ENCODE measurements at regions not wholly inside any gene's neighbourhood (a gene's known extent, or its start where the extent isn't known, plus 50 kb on each side); places are given as distances from the start of the nearest gene placed in this dataset.

GRCh38 chr11:81112718-81113117 is 1620.9 kb downstream of the FAM181B start:
- TF ChIP-seq, protein P1, sequence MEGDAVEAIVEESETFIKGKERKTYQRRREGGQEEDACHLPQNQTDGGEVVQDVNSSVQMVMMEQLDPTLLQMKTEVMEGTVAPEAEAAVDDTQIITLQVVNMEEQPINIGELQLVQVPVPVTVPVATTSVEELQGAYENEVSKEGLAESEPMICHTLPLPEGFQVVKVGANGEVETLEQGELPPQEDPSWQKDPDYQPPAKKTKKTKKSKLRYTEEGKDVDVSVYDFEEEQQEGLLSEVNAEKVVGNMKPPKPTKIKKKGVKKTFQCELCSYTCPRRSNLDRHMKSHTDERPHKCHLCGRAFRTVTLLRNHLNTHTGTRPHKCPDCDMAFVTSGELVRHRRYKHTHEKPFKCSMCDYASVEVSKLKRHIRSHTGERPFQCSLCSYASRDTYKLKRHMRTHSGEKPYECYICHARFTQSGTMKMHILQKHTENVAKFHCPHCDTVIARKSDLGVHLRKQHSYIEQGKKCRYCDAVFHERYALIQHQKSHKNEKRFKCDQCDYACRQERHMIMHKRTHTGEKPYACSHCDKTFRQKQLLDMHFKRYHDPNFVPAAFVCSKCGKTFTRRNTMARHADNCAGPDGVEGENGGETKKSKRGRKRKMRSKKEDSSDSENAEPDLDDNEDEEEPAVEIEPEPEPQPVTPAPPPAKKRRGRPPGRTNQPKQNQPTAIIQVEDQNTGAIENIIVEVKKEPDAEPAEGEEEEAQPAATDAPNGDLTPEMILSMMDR (IDR thresholded peaks at IDR 0.05; ENCODE audit: poor library complexity): no peak
- TF ChIP-seq EZH2 (IDR thresholded peaks at IDR 0.05; ENCODE audit: borderline replicate concordance): no peak
